Stomach (tissue), 4 donors: ENCODE measurements at regions not wholly inside any gene's neighbourhood (a gene's known extent, or its start where the extent isn't known, plus 50 kb on each side); places are given as distances from the start of the nearest gene placed in this dataset.
"Not testable (repeated sequence)": the region's sequence is repeated elsewhere in the genome, so short reads cannot be mapped to it uniquely, and the experiment has no call there.

Experiments used
- EP300 ChIP-seq: sonication (generic); formaldehyde crosslinking; IDR thresholded peaks from one replicate; pipeline ENCODE4 v1.6.1; 2017; ENCODE audit warnings: antibody characterized with exemption
- POLR2A ChIP-seq, 4 donors: fragments of 450-650 bp; IDR thresholded peaks; one replicate each; pipeline ENCODE4 v1.6.1; 2016; ENCODE audit warnings: antibody characterized with exemption in 4 of 4, control low read depth in 2 of 4, mild to moderate bottlenecking in 1 of 4, moderate library complexity in 1 of 4
- POLR2AphosphoS5 ChIP-seq, 3 donors: sonication (generic); formaldehyde crosslinking; IDR thresholded peaks; one replicate each; pipeline ENCODE4 v1.6.1; 2016; ENCODE audit warnings: antibody characterized with exemption in 3 of 3
- TF ChIP-seq, protein P1 (sequence below), 7 experiments: fragments of 450-650 bp in 4 of 7; fragments of 200-600 bp in 3 of 7; sonication (generic) in 3 of 7; IDR thresholded peaks; one replicate each; pipeline ENCODE4 v1.5.1; 2016 to 2019; ENCODE audit warnings: antibody characterized with exemption in 7 of 7, control low read depth in 2 of 7, mild to moderate bottlenecking in 1 of 7

DNA sequence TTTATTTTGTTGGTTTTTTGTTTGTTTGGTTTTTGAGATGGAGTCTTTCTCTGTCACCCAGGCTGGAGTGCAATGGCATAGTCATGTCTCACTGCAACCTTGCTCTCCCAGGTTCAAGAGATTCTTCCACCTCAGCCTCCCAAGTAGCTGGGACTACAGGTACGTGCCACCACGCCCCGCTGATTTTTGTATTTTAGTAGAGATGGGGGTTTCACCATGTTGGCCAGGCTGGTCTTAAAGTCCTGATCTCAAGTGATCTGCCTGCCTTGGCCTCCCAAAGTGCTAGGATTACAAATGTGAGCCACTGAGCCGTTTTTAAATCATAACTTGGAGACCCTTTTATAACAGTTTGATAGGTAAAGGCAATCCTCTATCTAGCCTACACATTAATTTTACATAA, 95.9 kb upstream of the MIR17HG start:
- TF ChIP-seq, protein P1, sequence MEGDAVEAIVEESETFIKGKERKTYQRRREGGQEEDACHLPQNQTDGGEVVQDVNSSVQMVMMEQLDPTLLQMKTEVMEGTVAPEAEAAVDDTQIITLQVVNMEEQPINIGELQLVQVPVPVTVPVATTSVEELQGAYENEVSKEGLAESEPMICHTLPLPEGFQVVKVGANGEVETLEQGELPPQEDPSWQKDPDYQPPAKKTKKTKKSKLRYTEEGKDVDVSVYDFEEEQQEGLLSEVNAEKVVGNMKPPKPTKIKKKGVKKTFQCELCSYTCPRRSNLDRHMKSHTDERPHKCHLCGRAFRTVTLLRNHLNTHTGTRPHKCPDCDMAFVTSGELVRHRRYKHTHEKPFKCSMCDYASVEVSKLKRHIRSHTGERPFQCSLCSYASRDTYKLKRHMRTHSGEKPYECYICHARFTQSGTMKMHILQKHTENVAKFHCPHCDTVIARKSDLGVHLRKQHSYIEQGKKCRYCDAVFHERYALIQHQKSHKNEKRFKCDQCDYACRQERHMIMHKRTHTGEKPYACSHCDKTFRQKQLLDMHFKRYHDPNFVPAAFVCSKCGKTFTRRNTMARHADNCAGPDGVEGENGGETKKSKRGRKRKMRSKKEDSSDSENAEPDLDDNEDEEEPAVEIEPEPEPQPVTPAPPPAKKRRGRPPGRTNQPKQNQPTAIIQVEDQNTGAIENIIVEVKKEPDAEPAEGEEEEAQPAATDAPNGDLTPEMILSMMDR (IDR thresholded peaks at IDR 0.05): not testable (repeated sequence)
- TF ChIP-seq POLR2AphosphoS5 (IDR thresholded peaks at IDR 0.05); EP300; POLR2A (IDR thresholded peaks at IDR 0.05): not testable (repeated sequence)
